Suprapubic skin (tissue), 4 donors: ENCODE measurements at regions not wholly inside any gene's neighbourhood (a gene's known extent, or its start where the extent isn't known, plus 50 kb on each side); places are given as distances from the start of the nearest gene placed in this dataset.

ENCODE experiments used
- DNase-seq, 2 donors: peaks; one replicate each; pipeline ENCODE4 v3.0.0-alpha.2; 2019; ENCODE audit warnings: low spot score in 2 of 2
- H3K27ac ChIP-seq: fragments of 200-600 bp; sonication (generic); one replicate; pipeline ENCODE4 v1.5.1; 2019
- H3K27me3 ChIP-seq: fragments of 200-600 bp; sonication (generic); one replicate; pipeline ENCODE4 v1.5.1; 2019
- H3K36me3 ChIP-seq: fragments of 200-600 bp; sonication (generic); one replicate; pipeline ENCODE4 v1.5.1; 2019
- H3K4me1 ChIP-seq: fragments of 200-600 bp; sonication (generic); one replicate; pipeline ENCODE4 v1.5.1; 2019
- H3K4me3 ChIP-seq: fragments of 200-600 bp; sonication (generic); one replicate; pipeline ENCODE4 v1.5.1; 2019; ENCODE audit warnings: mild to moderate bottlenecking
- H3K9me3 ChIP-seq: fragments of 200-600 bp; sonication (generic); one replicate; pipeline ENCODE4 v1.5.1; 2019
- EP300 ChIP-seq: sonication (generic); formaldehyde crosslinking; IDR thresholded peaks from one replicate; pipeline ENCODE4 v1.6.1; 2017; ENCODE audit warnings: antibody characterized with exemption
- POLR2A ChIP-seq, 2 donors: fragments of 450-650 bp; IDR thresholded peaks; one replicate each; pipeline ENCODE4 v1.6.1; 2017; ENCODE audit warnings: antibody characterized with exemption in 2 of 2, mild to moderate bottlenecking in 2 of 2, moderate library complexity in 2 of 2
- POLR2AphosphoS5 ChIP-seq, 3 donors: sonication (generic); formaldehyde crosslinking; IDR thresholded peaks; one replicate each; pipeline ENCODE4 v1.6.1; 2017; ENCODE audit warnings: antibody characterized with exemption in 3 of 3
- WGBS: methylation state at CpG from one replicate; pipeline ENCODE4 v1.1.5; 2018; 5-methylcytosine and 5-hydroxymethylcytosine counted together
- TF ChIP-seq, protein P1 (sequence below), 2 donors: fragments of 200-600 bp in 1 of 2; fragments of 450-650 bp in 1 of 2; sonication (generic) in 1 of 2; IDR thresholded peaks; one replicate each; pipeline ENCODE4 v1.5.1; 2016 to 2019; ENCODE audit warnings: antibody characterized with exemption in 2 of 2, mild to moderate bottlenecking in 1 of 2, moderate library complexity in 1 of 2

DNA sequence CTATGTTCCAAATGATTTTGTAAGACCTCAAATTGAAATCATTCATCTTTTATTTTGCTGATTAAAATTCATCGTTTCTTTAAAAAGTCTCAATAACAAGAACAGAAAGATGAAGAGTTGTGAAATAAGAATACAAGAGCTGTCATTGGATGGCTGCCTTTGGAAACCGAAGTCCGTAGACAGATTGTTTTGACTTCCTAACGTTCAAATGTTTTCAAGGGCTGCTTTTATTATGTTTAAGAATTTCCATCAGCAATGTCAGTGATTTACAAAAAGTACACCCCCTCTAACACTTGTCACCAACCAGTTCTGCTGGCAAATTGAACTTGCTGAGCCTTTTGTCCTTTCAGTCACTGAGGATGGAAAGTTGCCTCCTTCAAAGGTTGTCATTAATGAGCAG, 89.6 kb downstream of the KCNE4 start:
- Histone ChIP-seq H3K9me3 (no peaks in the 10 kb centered on the region), H3K4me3 (no peak overlapping the region), H3K36me3 (no peaks in the 10 kb centered on the region), H3K27ac (no peak overlapping the region), H3K4me1 (no peaks in the 10 kb centered on the region), H3K27me3 (no peaks in the 10 kb centered on the region)
- TF ChIP-seq, protein P1, sequence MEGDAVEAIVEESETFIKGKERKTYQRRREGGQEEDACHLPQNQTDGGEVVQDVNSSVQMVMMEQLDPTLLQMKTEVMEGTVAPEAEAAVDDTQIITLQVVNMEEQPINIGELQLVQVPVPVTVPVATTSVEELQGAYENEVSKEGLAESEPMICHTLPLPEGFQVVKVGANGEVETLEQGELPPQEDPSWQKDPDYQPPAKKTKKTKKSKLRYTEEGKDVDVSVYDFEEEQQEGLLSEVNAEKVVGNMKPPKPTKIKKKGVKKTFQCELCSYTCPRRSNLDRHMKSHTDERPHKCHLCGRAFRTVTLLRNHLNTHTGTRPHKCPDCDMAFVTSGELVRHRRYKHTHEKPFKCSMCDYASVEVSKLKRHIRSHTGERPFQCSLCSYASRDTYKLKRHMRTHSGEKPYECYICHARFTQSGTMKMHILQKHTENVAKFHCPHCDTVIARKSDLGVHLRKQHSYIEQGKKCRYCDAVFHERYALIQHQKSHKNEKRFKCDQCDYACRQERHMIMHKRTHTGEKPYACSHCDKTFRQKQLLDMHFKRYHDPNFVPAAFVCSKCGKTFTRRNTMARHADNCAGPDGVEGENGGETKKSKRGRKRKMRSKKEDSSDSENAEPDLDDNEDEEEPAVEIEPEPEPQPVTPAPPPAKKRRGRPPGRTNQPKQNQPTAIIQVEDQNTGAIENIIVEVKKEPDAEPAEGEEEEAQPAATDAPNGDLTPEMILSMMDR (IDR thresholded peaks at IDR 0.05), result no peak
- TF ChIP-seq POLR2A (IDR thresholded peaks at IDR 0.05), result no peak
- no peak for TF ChIP-seq EP300
- TF ChIP-seq POLR2AphosphoS5 (IDR thresholded peaks at IDR 0.05), result no peak
- WGBS, result 81% methylated on average over 4 of the region's 4 CpGs
- no peak for DNase-seq

GRCh38 chr2:223142118-223142517, 90.1 kb downstream of the KCNE4 start:
- Histone ChIP-seq H3K27me3 (no peaks in the 10 kb centered on the region), H3K9me3 (no peaks in the 10 kb centered on the region), H3K4me1 (no peaks in the 10 kb centered on the region), H3K27ac (no peak overlapping the region), H3K4me3 (no peak overlapping the region), H3K36me3 (no peaks in the 10 kb centered on the region)
- 85% methylated on average over 7 of the region's 7 CpGs for WGBS
- DNase-seq, result no peak
- TF ChIP-seq POLR2AphosphoS5 (IDR thresholded peaks at IDR 0.05) (no peak), EP300 (no peak), POLR2A (IDR thresholded peaks at IDR 0.05) (no peak)
- TF ChIP-seq, protein P1 (IDR thresholded peaks at IDR 0.05), result no peak

- no peaks in the 10 kb centered on the region for H3K4me1 ChIP-seq
- DNase-seq, result no peak
- no peaks in the 10 kb centered on the region for H3K27me3 ChIP-seq
- TF ChIP-seq EP300, result no peak
- TF ChIP-seq, protein P1 (IDR thresholded peaks at IDR 0.05), result no peak
- no peak for TF ChIP-seq POLR2A (IDR thresholded peaks at IDR 0.05)
- no peak for TF ChIP-seq POLR2AphosphoS5 (IDR thresholded peaks at IDR 0.05)
- no peaks in the 10 kb centered on the region for H3K36me3 ChIP-seq
- 63% methylated on average over 3 of the region's 3 CpGs for WGBS
- H3K9me3 ChIP-seq, result no peaks in the 10 kb centered on the region
- no peak overlapping the region for H3K27ac ChIP-seq
- H3K4me3 ChIP-seq, result no peak overlapping the region
Measured at GRCh38 chr2:223147431-223147830, 95.4 kb downstream of the KCNE4 start.

DNA sequence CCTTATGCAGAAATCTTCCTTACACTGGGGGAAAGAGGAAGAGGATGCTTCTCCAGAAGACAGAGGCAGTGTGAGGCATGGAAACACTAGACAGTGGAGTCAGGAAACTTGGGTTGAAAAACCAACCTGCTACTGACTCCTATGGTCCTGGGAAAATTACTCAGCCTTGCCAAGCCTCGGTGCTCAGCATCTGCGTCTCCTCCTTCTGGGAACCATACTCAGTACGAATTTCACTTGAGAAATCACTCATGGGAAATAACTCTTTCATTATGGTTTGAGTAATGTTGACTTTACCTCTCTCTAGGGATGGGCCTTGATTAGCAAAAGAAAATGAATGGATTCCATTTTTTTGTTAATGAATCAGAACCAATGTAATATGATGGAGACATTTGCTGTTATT, 96.5 kb downstream of the KCNE4 start:
- H3K4me1 ChIP-seq, result no peaks in the 10 kb centered on the region
- no peaks in the 10 kb centered on the region for H3K27me3 ChIP-seq
- H3K9me3 ChIP-seq, result no peaks in the 10 kb centered on the region
- WGBS, result 81% methylated on average over 3 of the region's 3 CpGs
- no peak overlapping the region for H3K27ac ChIP-seq
- TF ChIP-seq EP300, result no peak
- no peak for TF ChIP-seq POLR2AphosphoS5 (IDR thresholded peaks at IDR 0.05)
- no peak for TF ChIP-seq POLR2A (IDR thresholded peaks at IDR 0.05)
- TF ChIP-seq, protein P1 (IDR thresholded peaks at IDR 0.05), result no peak
- DNase-seq, result no peak
- no peaks in the 10 kb centered on the region for H3K36me3 ChIP-seq
- H3K4me3 ChIP-seq, result no peak overlapping the region

- H3K27me3 ChIP-seq, result no peaks in the 10 kb centered on the region
- no peak overlapping the region for H3K27ac ChIP-seq
- H3K4me1 ChIP-seq, result no peaks in the 10 kb centered on the region
- H3K4me3 ChIP-seq, result no peak overlapping the region
- no peaks in the 10 kb centered on the region for H3K9me3 ChIP-seq
- no peak for DNase-seq
- H3K36me3 ChIP-seq, result no peaks in the 10 kb centered on the region
- no peak for TF ChIP-seq EP300
- no peak for TF ChIP-seq POLR2A (IDR thresholded peaks at IDR 0.05)
- TF ChIP-seq POLR2AphosphoS5 (IDR thresholded peaks at IDR 0.05), result no peak
- TF ChIP-seq, protein P1 (IDR thresholded peaks at IDR 0.05), result no peak
Measured at GRCh38 chr2:223155956-223156355, 104.0 kb downstream of the KCNE4 start.
